H1 (cell line): ENCODE measurements at regions not wholly inside any gene's neighbourhood (a gene's known extent, or its start where the extent isn't known, plus 50 kb on each side); places are given as distances from the start of the nearest gene placed in this dataset.

Source experiments
- HDAC6 ChIP-seq: IDR thresholded peaks from one replicate; pipeline ENCODE4 v1.7.1; 2012; ENCODE audit warnings: low read depth, mild to moderate bottlenecking, inconsistent platforms, low read length, moderate library complexity
- TF ChIP-seq, protein P1 (sequence below), 3 experiments: IDR thresholded peaks; 1 replicate in 2 of 3; 2 replicates in 1 of 3; pipeline versions ENCODE4 v1.5.1 to v1.6.1; 2011; ENCODE audit warnings: low read length in 3 of 3, mild to moderate bottlenecking in 3 of 3, inconsistent platforms in 2 of 3, low read depth in 1 of 3, moderate library complexity in 1 of 3; ENCODE audit not compliant: insufficient read depth in 1 of 3; ENCODE audit errors: control extremely low read depth in 1 of 3

DNA sequence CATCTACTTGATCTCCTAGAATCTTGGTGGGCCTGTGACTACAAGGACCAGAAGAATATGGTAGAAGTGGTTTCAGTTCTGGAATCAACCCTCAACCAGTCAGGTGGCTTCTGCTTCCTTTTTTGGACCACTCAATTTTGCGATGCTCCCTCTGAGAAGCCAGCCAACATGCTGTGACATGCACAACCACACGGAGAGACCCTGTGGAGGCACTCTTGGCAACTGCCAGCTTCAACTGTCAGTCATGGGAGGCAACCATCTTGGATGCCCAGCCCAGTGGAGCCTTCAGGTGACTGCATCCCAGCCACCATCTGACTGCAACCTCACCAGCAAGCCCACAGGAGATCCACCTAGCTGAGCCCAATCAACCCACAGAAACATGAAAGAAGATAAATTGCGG is 137.3 kb downstream of the FAM114A2 start (continued):
- TF ChIP-seq, protein P1, sequence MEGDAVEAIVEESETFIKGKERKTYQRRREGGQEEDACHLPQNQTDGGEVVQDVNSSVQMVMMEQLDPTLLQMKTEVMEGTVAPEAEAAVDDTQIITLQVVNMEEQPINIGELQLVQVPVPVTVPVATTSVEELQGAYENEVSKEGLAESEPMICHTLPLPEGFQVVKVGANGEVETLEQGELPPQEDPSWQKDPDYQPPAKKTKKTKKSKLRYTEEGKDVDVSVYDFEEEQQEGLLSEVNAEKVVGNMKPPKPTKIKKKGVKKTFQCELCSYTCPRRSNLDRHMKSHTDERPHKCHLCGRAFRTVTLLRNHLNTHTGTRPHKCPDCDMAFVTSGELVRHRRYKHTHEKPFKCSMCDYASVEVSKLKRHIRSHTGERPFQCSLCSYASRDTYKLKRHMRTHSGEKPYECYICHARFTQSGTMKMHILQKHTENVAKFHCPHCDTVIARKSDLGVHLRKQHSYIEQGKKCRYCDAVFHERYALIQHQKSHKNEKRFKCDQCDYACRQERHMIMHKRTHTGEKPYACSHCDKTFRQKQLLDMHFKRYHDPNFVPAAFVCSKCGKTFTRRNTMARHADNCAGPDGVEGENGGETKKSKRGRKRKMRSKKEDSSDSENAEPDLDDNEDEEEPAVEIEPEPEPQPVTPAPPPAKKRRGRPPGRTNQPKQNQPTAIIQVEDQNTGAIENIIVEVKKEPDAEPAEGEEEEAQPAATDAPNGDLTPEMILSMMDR (IDR thresholded peaks at IDR 0.05; ENCODE audit: control extremely low read depth in 1 of 3, insufficient read depth in 1 of 3, low read depth in 1 of 3, low read length in 3 of 3) = no peak
- no peak for TF ChIP-seq HDAC6
- TF ChIP-seq, all 59 proteins: peak for 0
